Kasumi-1 (cell line): ENCODE measurements at regions not wholly inside any gene's neighbourhood (a gene's known extent, or its start where the extent isn't known, plus 50 kb on each side); places are given as distances from the start of the nearest gene placed in this dataset.

Experiments
- DNase-seq, 2 experiments: peaks; one replicate each; lab custom pipeline; 2025; lab: John Stamatoyannopoulos, UW

- no peak for DNase-seq
These were observed 584.6 kb upstream of the MKI67 start for GRCh38 chr10:128710798-128711183.

GRCh38 chr10:128711806-128712205 is 585.6 kb upstream of the MKI67 start:
- DNase-seq, result no peak

- DNase-seq, result no peak
These were observed 586.6 kb upstream of the MKI67 start for GRCh38 chr10:128712661-128713400.

- DNase-seq, result no peak
These were observed 587.2 kb upstream of the MKI67 start for GRCh38 chr10:128713471-128713870.

- no peak for DNase-seq
These were observed 587.8 kb upstream of the MKI67 start for GRCh38 chr10:128713874-128714570.

- no peak for DNase-seq
These were observed 588.6 kb upstream of the MKI67 start for GRCh38 chr10:128714644-128715415.

GRCh38 chr10:128716181-128716580 is 590.0 kb upstream of the MKI67 start:
- no peak for DNase-seq

- no peak for DNase-seq
These were observed 595.8 kb upstream of the MKI67 start for GRCh38 chr10:128721963-128722445.

- DNase-seq, result no peak
These were observed 596.7 kb upstream of the MKI67 start for GRCh38 chr10:128722947-128723346.

- DNase-seq, result no peak
These were observed 597.5 kb upstream of the MKI67 start for GRCh38 chr10:128723631-128724205.

GRCh38 chr10:128725531-128725930 is 599.3 kb upstream of the MKI67 start:
- no peak for DNase-seq

GRCh38 chr10:128727114-128727513 is 600.9 kb upstream of the MKI67 start:
- peak; percentile 3 to 83 for DNase-seq

- DNase-seq, result no peak
These were observed 603.7 kb upstream of the MKI67 start for GRCh38 chr10:128729910-128730420.

- no peak for DNase-seq
These were observed 604.7 kb upstream of the MKI67 start for GRCh38 chr10:128730922-128731321.

GRCh38 chr10:128734161-128734560 is 607.9 kb upstream of the MKI67 start:
- DNase-seq, result no peak

- no peak for DNase-seq
These were observed 608.5 kb upstream of the MKI67 start for GRCh38 chr10:128734734-128735133.

GRCh38 chr10:128735996-128736395 is 609.8 kb upstream of the MKI67 start:
- DNase-seq, result no peak

GRCh38 chr10:128738386-128738915 is 612.2 kb upstream of the MKI67 start:
- DNase-seq, result no peak

- no peak for DNase-seq
These were observed 613.7 kb upstream of the MKI67 start for GRCh38 chr10:128739930-128740329.

- DNase-seq, result no peak
These were observed 615.0 kb upstream of the MKI67 start for GRCh38 chr10:128741180-128741579.

- no peak for DNase-seq
These were observed 615.5 kb upstream of the MKI67 start for GRCh38 chr10:128741680-128742079.

- no peak for DNase-seq
These were observed 617.9 kb upstream of the MKI67 start for GRCh38 chr10:128744092-128744491.
